Ovary (tissue), 7 donors: ENCODE measurements at regions not wholly inside any gene's neighbourhood (a gene's known extent, or its start where the extent isn't known, plus 50 kb on each side); places are given as distances from the start of the nearest gene placed in this dataset.

ENCODE experiments used
- DNase-seq, 5 donors: peaks; one replicate each; pipeline ENCODE4 v3.0.0-alpha.2; 2019 to 2020
- H3K27ac ChIP-seq, 2 donors: fragments of 200-600 bp; one replicate each; pipeline versions ENCODE4 v1.5.1 to v1.8.0; 2019 to 2022
- H3K27me3 ChIP-seq: fragments of 200-600 bp; one replicate; pipeline ENCODE4 v1.8.0; 2022
- H3K36me3 ChIP-seq: fragments of 200-600 bp; sonication (generic); one replicate; pipeline ENCODE4 v1.5.1; 2019
- H3K4me1 ChIP-seq: one replicate; pipeline ENCODE4 v1.8.1; 2013; ENCODE audit warnings: mild to moderate bottlenecking, moderate library complexity; ENCODE audit not compliant: insufficient read depth
- H3K4me3 ChIP-seq: fragments of 200-600 bp; sonication (generic); one replicate; pipeline ENCODE4 v1.5.1; 2017
- H3K9me3 ChIP-seq, 2 donors: fragments of 200-600 bp in 1 of 2; sonication (generic) in 1 of 2; one replicate each; pipeline versions ENCODE4 v1.5.1 to v1.8.1; 2013 to 2019; ENCODE audit warnings: mild to moderate bottlenecking in 1 of 2, moderate library complexity in 1 of 2
- CTCF ChIP-seq, 3 donors: fragments of 450-650 bp in 2 of 3; fragments of 200-600 bp in 1 of 3; IDR thresholded peaks; one replicate each; pipeline versions ENCODE4 v1.5.1 to v1.8.0; 2016 to 2022; ENCODE audit warnings: antibody characterized with exemption in 3 of 3, mild to moderate bottlenecking in 1 of 3
- EP300 ChIP-seq: sonication (generic); formaldehyde crosslinking; IDR thresholded peaks from one replicate; pipeline ENCODE4 v1.6.1; 2017; ENCODE audit warnings: antibody characterized with exemption
- POLR2A ChIP-seq: fragments of 450-650 bp; IDR thresholded peaks from one replicate; pipeline ENCODE4 v1.6.1; 2017; ENCODE audit warnings: antibody characterized with exemption, mild to moderate bottlenecking, moderate library complexity
- WGBS, 3 donors: extraction: QIAGEN DNeasy Blood & Tissue Kit in 1 of 3; methylation state at CpG; one replicate each; pipeline versions ENCODE4 v1.1.5 to v1.1.7; 2013 to 2017; 5-methylcytosine and 5-hydroxymethylcytosine counted together
- intact Hi-C, 4 donors: fragments of 100-400 bp; cut with DNase I; formaldehyde crosslinking; loops; one replicate each; pipeline versions ENCODE4 v1.11.0 to v1.15.1; 2022 to 2023
- donor health status: DM: no; HTN: no; CAD: no; lungs with moderate emphysema.
- donor health status: DM: no; HTN: no; CAD: no.
- donor health status: Bipolar disorder and iron deficiency.
- donor health status: DM: no; HTN: no; CAD: no.
- donor health status: DM: yes; HTN: yes; CAD: no.

DNA sequence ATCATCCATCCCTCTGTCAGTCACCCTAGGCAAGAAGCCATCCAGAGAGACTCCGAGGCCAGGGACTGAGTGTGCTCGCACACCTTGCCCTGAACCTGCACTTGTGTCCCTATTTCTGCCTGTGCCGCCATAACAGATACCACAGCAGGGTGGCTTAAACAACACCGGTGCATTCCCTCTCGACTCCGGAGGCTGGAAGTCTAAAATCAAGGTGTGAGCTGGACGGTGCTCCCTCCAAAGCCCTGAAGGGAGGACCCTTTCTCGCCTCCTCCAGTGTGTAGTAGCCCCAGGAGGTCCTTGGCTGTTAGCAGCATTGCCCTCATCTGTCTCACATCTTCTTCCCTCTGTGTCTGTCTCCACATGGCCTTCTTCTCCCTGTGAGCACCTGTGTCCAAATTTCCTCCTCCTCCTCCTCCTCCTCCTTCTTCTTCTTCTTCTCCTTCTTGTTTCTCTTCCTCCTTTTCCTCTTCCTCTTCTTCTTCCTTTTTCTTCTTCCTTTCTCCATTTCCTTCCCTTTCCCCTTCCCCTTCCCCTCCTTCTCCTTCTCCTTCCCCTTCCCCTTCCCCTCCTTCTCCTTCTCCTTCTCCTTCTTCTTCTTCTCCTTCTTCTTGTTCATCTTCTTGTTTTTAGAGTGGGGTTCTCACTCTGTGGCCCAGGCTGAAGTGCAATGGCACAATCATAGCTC lies 98.1 kb upstream of the ENPP6 start:
- H3K4me1 ChIP-seq = no peaks in the 10 kb centered on the region
- H3K9me3 ChIP-seq = no peaks in the 10 kb centered on the region
- no peak overlapping the region for H3K4me3 ChIP-seq
- DNase-seq = no peak
- WGBS, 3 donors = 91 to 94% (median 93%) methylated on average over 8 of the region's 8 CpGs
- no peak for TF ChIP-seq EP300
- TF ChIP-seq POLR2A = no peak
- no peak for TF ChIP-seq CTCF (IDR thresholded peaks at IDR 0.05)
- no peaks in the 10 kb centered on the region for H3K27me3 ChIP-seq
- H3K27ac ChIP-seq = no peak overlapping the region
- H3K36me3 ChIP-seq = no peaks in the 10 kb centered on the region
- intact Hi-C loops = no loop called here

GRCh38 chr4:184313702-184314659 lies 96.3 kb upstream of the ENPP6 start:
- no peak for TF ChIP-seq EP300
- TF ChIP-seq POLR2A = no peak
- no peak for TF ChIP-seq CTCF (IDR thresholded peaks at IDR 0.05)
- Histone ChIP-seq H3K27ac (no peak overlapping the region), H3K4me1 (no peaks in the 10 kb centered on the region), H3K27me3 (no peaks in the 10 kb centered on the region), H3K36me3 (no peaks in the 10 kb centered on the region), H3K9me3 (no peaks in the 10 kb centered on the region), H3K4me3 (no peak overlapping the region)
- 86 to 88% (median 87%) methylated on average over 16 of the region's 16 CpGs for WGBS, 3 donors
- DNase-seq = no peak
- intact Hi-C loops = no loop called here

GRCh38 chr4:184313058-184313581 lies 95.4 kb upstream of the ENPP6 start:
- no peak for DNase-seq
- Histone ChIP-seq H3K9me3 (no peaks in the 10 kb centered on the region), H3K4me1 (no peaks in the 10 kb centered on the region), H3K27ac (no peak overlapping the region), H3K36me3 (no peaks in the 10 kb centered on the region), H3K4me3 (no peak overlapping the region), H3K27me3 (no peaks in the 10 kb centered on the region)
- WGBS, 3 donors = 90 to 96% (median 90%) methylated on average over 4 of the region's 4 CpGs
- intact Hi-C loops = no loop called here
- TF ChIP-seq POLR2A = no peak
- no peak for TF ChIP-seq EP300
- TF ChIP-seq CTCF (IDR thresholded peaks at IDR 0.05) = no peak

- no peak for TF ChIP-seq CTCF (IDR thresholded peaks at IDR 0.05)
- no peak for TF ChIP-seq POLR2A
- no peak for TF ChIP-seq EP300
- Histone ChIP-seq H3K27ac (no peak overlapping the region), H3K27me3 (no peaks in the 10 kb centered on the region), H3K4me1 (no peaks in the 10 kb centered on the region), H3K4me3 (no peak overlapping the region), H3K9me3 (no peaks in the 10 kb centered on the region), H3K36me3 (no peaks in the 10 kb centered on the region)
- 88 to 96% (median 95%) methylated on average over 3 of the region's 3 CpGs for WGBS, 3 donors
- intact Hi-C loops = no loop called here
- DNase-seq = no peak
These were observed 94.5 kb upstream of the ENPP6 start for GRCh38 chr4:184312126-184312525.
